ENCODE measurements at regions not wholly inside any gene's neighbourhood (a gene's known extent, or its start where the extent isn't known, plus 50 kb on each side); places are given as distances from the start of the nearest gene placed in this dataset.

- no peak overlapping the region for H3K27ac ChIP-seq (ENCODE audit: low read depth, low read length)
- H3K79me2 ChIP-seq (ENCODE audit: control insufficient read depth in 1 of 2, insufficient read depth in 2 of 2, low read length in 2 of 2) = no peaks in the 10 kb centered on the region
- H3K27me3 ChIP-seq (replicated peaks in 1 of 4; ENCODE audit: control insufficient read depth in 3 of 4, extremely low read depth in 1 of 4, insufficient read depth in 3 of 4, low read length in 3 of 4) = peaks cover 8 to 11% (median 9%) of the 10 kb centered on the region in 4 experiments
- no peak for FAIRE-seq
- no peak for DNase-seq (ENCODE audit: low read depth in 1 of 2, low spot score in 2 of 2)
- H2AK5ac ChIP-seq (ENCODE audit: low read depth, low read length) = no peak overlapping the region
- no peak overlapping the region for H2BK5ac ChIP-seq (ENCODE audit: low read depth, low read length)
- H3K4me1 ChIP-seq (replicated peaks in 1 of 4; ENCODE audit: control insufficient read depth in 3 of 4, insufficient read depth in 4 of 4, low read length in 3 of 4) = peaks cover 0 to 3% (median 0%) of the 10 kb centered on the region in 4 experiments; a peak in 2 of 7 replicates
- H3K23me2 ChIP-seq (ENCODE audit: low read depth, low read length) = peaks cover under 1% of the 10 kb centered on the region; the same call in 1 of the 2 replicates
- no peak overlapping the region for H2BK12ac ChIP-seq (ENCODE audit: low read depth, low read length)
- WGBS, 2 experiments (ENCODE audit: extremely low coverage in 1 of 2, insufficient coverage in 1 of 2, insufficient read length in 1 of 2, insufficient replicate concordance in 2 of 2, low coverage in 1 of 2, low lambda C conversion rate in 2 of 2, missing lambda C conversion rate in 1 of 2) = 94% methylated on average over 4 of the region's 4 CpGs; no CpG with 5 or more reads in 1 of the 2 experiments
- H2BK120ac ChIP-seq (replicated peaks; ENCODE audit: low read depth, low read length) = no peak overlapping the region
- H3K36me3 ChIP-seq (ENCODE audit: control insufficient read depth in 2 of 4, insufficient read depth in 4 of 4, low read length in 3 of 4) = peaks cover 2 to 10% (median 7%) of the 10 kb centered on the region in 4 experiments; a peak in 7 of 8 replicates
- no peak overlapping the region for H3K4ac ChIP-seq (replicated peaks; ENCODE audit: insufficient read length, low read depth, low read length)
- H3K14ac ChIP-seq (ENCODE audit: insufficient read length) = no peak overlapping the region
- H3K18ac ChIP-seq (ENCODE audit: extremely low read depth, low read length) = no peak overlapping the region
- no peak overlapping the region for H2BK20ac ChIP-seq (ENCODE audit: low read length)
- H2BK15ac ChIP-seq (ENCODE audit: low read length) = no peak overlapping the region
- H3K9ac ChIP-seq (replicated peaks in 1 of 4; ENCODE audit: extremely low read depth in 1 of 4, low read depth in 3 of 4, low read length in 3 of 4) = no peak overlapping the region
- no peak overlapping the region for H3K4me2 ChIP-seq (ENCODE audit: insufficient read depth in 1 of 2, low read depth in 2 of 2, low read length in 2 of 2)
- no peak overlapping the region for H2AFZ ChIP-seq (ENCODE audit: low read length)
- no peaks in the 10 kb centered on the region for H4K20me1 ChIP-seq (replicated peaks in 1 of 2; ENCODE audit: control insufficient read depth in 1 of 2, insufficient read depth in 2 of 2, low read length in 2 of 2)
- CTCF ChIA-PET (ENCODE audit: partially characterized antibody) = no interaction called here
- H4K5ac ChIP-seq (ENCODE audit: insufficient read length, low read depth, low read length) = no peak overlapping the region
- H3K23ac ChIP-seq (ENCODE audit: insufficient read length) = no peak overlapping the region
- POLR2A ChIA-PET (ENCODE audit: partially characterized antibody) = no interaction called here
- no peak overlapping the region for H3K56ac ChIP-seq (replicated peaks; ENCODE audit: insufficient read length, low read depth, low read length)
- H4K91ac ChIP-seq (replicated peaks; ENCODE audit: insufficient read length, low read length) = no peak overlapping the region
- peaks cover 0 to 6% of the 10 kb centered on the region in 2 experiments; a peak in 2 of 4 replicates for H3K9me3 ChIP-seq (ENCODE audit: insufficient read depth in 2 of 2, low read depth in 1 of 2, low read length in 1 of 2)
- no peak overlapping the region for H3K4me3 ChIP-seq (ENCODE audit: extremely low read depth in 1 of 4, insufficient read depth in 2 of 4, low read depth in 3 of 4, low read length in 4 of 4)
- TF ChIP-seq CTBP2 (IDR thresholded peaks at IDR 0.05; ENCODE audit: borderline replicate concordance, insufficient read depth, insufficient read length, low read length) (no peak), BCL11A (IDR thresholded peaks at IDR 0.05; ENCODE audit: low read depth in 2 of 2, low read length in 2 of 2) (no peak), SP4 (IDR thresholded peaks at IDR 0.05; ENCODE audit: low read length) (no peak), TAF1 (IDR thresholded peaks at IDR 0.05; ENCODE audit: low read depth, low read length) (no peak), CEBPB (IDR thresholded peaks at IDR 0.05; ENCODE audit: low read depth, low read length) (no peak), MAX (IDR thresholded peaks at IDR 0.05) (no peak), SRF (IDR thresholded peaks at IDR 0.05; ENCODE audit: low read depth, low read length) (no peak), KDM4A (IDR thresholded peaks at IDR 0.05; ENCODE audit: low read depth, low read length, severe bottlenecking) (no peak), TEAD4 (IDR thresholded peaks at IDR 0.05; ENCODE audit: low read depth, low read length) (no peak), ZNF274 (IDR thresholded peaks at IDR 0.05; ENCODE audit: borderline replicate concordance, extremely low read depth, low read length) (no peak), BACH1 (IDR thresholded peaks at IDR 0.05; ENCODE audit: low read length) (no peak)
- no peak overlapping the region for H4K8ac ChIP-seq (ENCODE audit: extremely low read depth, insufficient read depth, low read length)
- no peaks in the 10 kb centered on the region for H3K79me1 ChIP-seq (ENCODE audit: low read depth, low read length)
These were observed 52.0 kb upstream of the TRIM26 start for GRCh38 chr6:30265181-30265580.

Data from H1 (cell line).